ENCODE measurements at regions not wholly inside any gene's neighbourhood (a gene's known extent, or its start where the extent isn't known, plus 50 kb on each side); places are given as distances from the start of the nearest gene placed in this dataset.

- DNase-seq (ENCODE audit: low spot score), result no peak
These were observed 197.1 kb downstream of the SPP2 start for GRCh38 chr2:234247453-234248180.

- DNase-seq (ENCODE audit: low spot score), result no peak
These were observed 195.4 kb downstream of the SPP2 start for GRCh38 chr2:234245945-234246344.

GRCh38 chr2:234243871-234244565 lies 193.5 kb downstream of the SPP2 start:
- DNase-seq (ENCODE audit: low spot score), result no peak

GRCh38 chr2:234242459-234242836 lies 191.9 kb downstream of the SPP2 start:
- no peak for DNase-seq (ENCODE audit: low spot score)

- DNase-seq (ENCODE audit: low spot score), result no peak
These were observed 191.4 kb downstream of the SPP2 start for GRCh38 chr2:234241656-234242458.

- DNase-seq (ENCODE audit: low spot score), result no peak
These were observed 190.4 kb downstream of the SPP2 start for GRCh38 chr2:234240917-234241316.

GRCh38 chr2:234235191-234235590 lies 184.7 kb downstream of the SPP2 start:
- no peak for DNase-seq (ENCODE audit: low spot score)

- no peak for DNase-seq (ENCODE audit: low spot score)
These were observed 181.0 kb downstream of the SPP2 start for GRCh38 chr2:234231460-234231859.

GRCh38 chr2:234219046-234219310 lies 168.5 kb downstream of the SPP2 start:
- DNase-seq (ENCODE audit: low spot score), result no peak

GRCh38 chr2:234218266-234219045 lies 168.0 kb downstream of the SPP2 start:
- DNase-seq (ENCODE audit: low spot score), result no peak

GRCh38 chr2:234212534-234212933 lies 162.0 kb downstream of the SPP2 start:
- no peak for DNase-seq (ENCODE audit: low spot score)

GRCh38 chr2:234211797-234212196 lies 161.3 kb downstream of the SPP2 start:
- DNase-seq (ENCODE audit: low spot score), result no peak

- no peak for DNase-seq (ENCODE audit: low spot score)
These were observed 156.2 kb downstream of the SPP2 start for GRCh38 chr2:234206738-234207137.

- no peak for DNase-seq (ENCODE audit: low spot score)
These were observed 154.0 kb downstream of the SPP2 start for GRCh38 chr2:234204480-234204879.

GRCh38 chr2:234203135-234203984 lies 152.9 kb downstream of the SPP2 start:
- DNase-seq (ENCODE audit: low spot score), result no peak

- DNase-seq (ENCODE audit: low spot score), result no peak
These were observed 152.1 kb downstream of the SPP2 start for GRCh38 chr2:234202601-234203000.

GRCh38 chr2:234199996-234200395 lies 149.5 kb downstream of the SPP2 start:
- no peak for DNase-seq (ENCODE audit: low spot score)

GRCh38 chr2:234198976-234199375 lies 148.5 kb downstream of the SPP2 start:
- no peak for DNase-seq (ENCODE audit: low spot score)

GRCh38 chr2:234195516-234195915 lies 145.0 kb downstream of the SPP2 start:
- DNase-seq (ENCODE audit: low spot score), result no peak

GRCh38 chr2:234193977-234194563 lies 143.6 kb downstream of the SPP2 start:
- no peak for DNase-seq (ENCODE audit: low spot score)

- DNase-seq (ENCODE audit: low spot score), result no peak
These were observed 141.4 kb downstream of the SPP2 start for GRCh38 chr2:234191819-234192407.
